Upper lobe of left lung (tissue), 4 donors: ENCODE measurements at regions not wholly inside any gene's neighbourhood (a gene's known extent, or its start where the extent isn't known, plus 50 kb on each side); places are given as distances from the start of the nearest gene placed in this dataset.
"Not testable (repeated sequence)": the region's sequence is repeated elsewhere in the genome, so short reads cannot be mapped to it uniquely, and the experiment has no call there.

Experiments
- CTCF ChIP-seq, 6 experiments: fragments of 450-650 bp in 4 of 6; fragments of 200-600 bp in 2 of 6; sonication (generic) in 2 of 6; IDR thresholded peaks; one replicate each; pipeline ENCODE4 v1.5.1; 2016 to 2019; ENCODE audit warnings: antibody characterized with exemption in 6 of 6
- POLR2A ChIP-seq, 4 donors: fragments of 450-650 bp; IDR thresholded peaks; one replicate each; pipeline ENCODE4 v1.5.1; 2016 to 2017; ENCODE audit warnings: antibody characterized with exemption in 4 of 4, mild to moderate bottlenecking in 2 of 4
- POLR2AphosphoS5 ChIP-seq, 2 donors: sonication (generic); formaldehyde crosslinking; IDR thresholded peaks; one replicate each; pipeline ENCODE4 v1.5.1; 2017; ENCODE audit warnings: antibody characterized with exemption in 2 of 2

- TF ChIP-seq CTCF, POLR2A, POLR2AphosphoS5 (IDR thresholded peaks at IDR 0.05): not testable (repeated sequence)
Measured at GRCh38 chr7:73166152-73166551, 80.3 kb upstream of the SPDYE9 start.
